IMR-90 (cell line): ENCODE measurements at regions not wholly inside any gene's neighbourhood (a gene's known extent, or its start where the extent isn't known, plus 50 kb on each side); places are given as distances from the start of the nearest gene placed in this dataset.

ENCODE experiments used
- ATAC-seq: fragments of 200-7000 bp; cut with Tn5 transposase; 2 replicates; pipeline ENCODE4 v1.9.1; 2020; ENCODE audit warnings: low read depth, mild to moderate bottlenecking, moderate library complexity
- BruUV-seq: library from RNA; stranded (reverse); fragments of 400-500 nt; replicated peaks from 2 replicates; lab custom pipeline; 2021; lab: Mats Ljungman, UMichigan
- CTCF ChIA-PET: fragments of 300-600 bp; formaldehyde crosslinking; extraction: SDS; loops from one replicate; lab custom pipeline; 2021; ENCODE audit warnings: antibody characterized with exemption; lab: Yijun Ruan, JAX
- POLR2A ChIA-PET: fragments of 300-600 bp; sonication (Branson Sonifier 250); formaldehyde crosslinking; loops from one replicate; lab custom pipeline; 2022; ENCODE audit warnings: antibody characterized with exemption; ENCODE audit not compliant: unreplicated experiment; lab: Charles Lee
- DNase-seq: peaks from one replicate; pipeline ENCODE4 v3.0.0; 2013
- H2AFZ ChIP-seq: replicated peaks from 2 replicates; pipeline ENCODE3; 2013; ENCODE audit warnings: low read length, mild to moderate bottlenecking; ENCODE audit not compliant: poor library complexity
- H2AK5ac ChIP-seq: 2 replicates; pipeline ENCODE4 v1.6.1; 2013; ENCODE audit warnings: low read depth, low read length, inconsistent platforms
- H2AK9ac ChIP-seq: replicated peaks from 2 replicates; pipeline ENCODE3; 2013; ENCODE audit warnings: mild to moderate bottlenecking, low read depth, low read length, moderate library complexity; ENCODE audit not compliant: poor library complexity
- H2BK120ac ChIP-seq: 2 replicates; pipeline ENCODE4 v1.6.1; 2013; ENCODE audit warnings: low read depth, low read length, inconsistent platforms
- H2BK15ac ChIP-seq: 3 replicates; pipeline ENCODE4 v1.6.1; 2013; ENCODE audit warnings: low read depth, low read length, inconsistent platforms
- H2BK20ac ChIP-seq: 2 replicates; pipeline ENCODE4 v1.6.1; 2013; ENCODE audit warnings: low read depth, mild to moderate bottlenecking, inconsistent platforms, low read length, moderate library complexity
- H2BK5ac ChIP-seq: 2 replicates; pipeline ENCODE4 v1.6.1; 2013; ENCODE audit warnings: mild to moderate bottlenecking, low read depth, low read length, inconsistent platforms; ENCODE audit not compliant: poor library complexity, severe bottlenecking
- H3K14ac ChIP-seq: replicated peaks from 2 replicates; pipeline ENCODE4 v1.6.1; 2013; ENCODE audit warnings: low read depth, low read length, inconsistent platforms
- H3K18ac ChIP-seq: 2 replicates; pipeline ENCODE4 v1.6.1; 2013; ENCODE audit warnings: low read depth, low read length, control low read depth
- H3K23ac ChIP-seq: 2 replicates; pipeline ENCODE4 v1.6.1; 2013; ENCODE audit warnings: low read depth, low read length, inconsistent platforms
- H3K27ac ChIP-seq: 2 replicates; pipeline ENCODE4 v1.5.1; 2013; ENCODE audit warnings: mild to moderate bottlenecking, control low read depth, low read length; ENCODE audit not compliant: insufficient read depth
- H3K27me3 ChIP-seq: 2 replicates; pipeline ENCODE4 v1.6.1; 2013; ENCODE audit warnings: low read length; ENCODE audit not compliant: control insufficient read depth, insufficient read depth
- H3K36me3 ChIP-seq: 2 replicates; pipeline ENCODE4 v1.6.1; 2013; ENCODE audit warnings: low read length, mixed read lengths; ENCODE audit not compliant: control insufficient read depth, insufficient read depth
- H3K4ac ChIP-seq: 2 replicates; pipeline ENCODE4 v1.6.1; 2013; ENCODE audit warnings: low read depth, low read length, inconsistent platforms
- H3K4me1 ChIP-seq: 2 replicates; pipeline ENCODE4 v1.6.1; 2013; ENCODE audit warnings: low read length, mixed read lengths; ENCODE audit not compliant: control insufficient read depth, insufficient read depth
- H3K4me2 ChIP-seq: 2 replicates; pipeline ENCODE4 v1.6.1; 2013; ENCODE audit warnings: low read depth, mild to moderate bottlenecking, control low read depth, low read length, moderate library complexity
- H3K4me3 ChIP-seq: 2 replicates; pipeline ENCODE4 v1.5.1; 2013; ENCODE audit warnings: low read depth, mild to moderate bottlenecking, control low read depth, low read length, moderate library complexity; ENCODE audit not compliant: insufficient read depth
- H3K56ac ChIP-seq: 2 replicates; pipeline ENCODE4 v1.6.1; 2013; ENCODE audit warnings: low read length, inconsistent platforms; ENCODE audit not compliant: insufficient read depth; ENCODE audit errors: extremely low read depth
- H3K79me1 ChIP-seq, 2 experiments: 2 replicates each; pipeline ENCODE4 v1.6.1; 2013; ENCODE audit warnings: low read length in 2 of 2, inconsistent platforms in 1 of 2, low read depth in 1 of 2
- H3K9ac ChIP-seq: 2 replicates; pipeline ENCODE4 v1.6.1; 2013; ENCODE audit warnings: low read depth, low read length, control low read depth
- H3K9me1 ChIP-seq: 2 replicates; pipeline ENCODE4 v1.6.1; 2013; ENCODE audit warnings: low read length, inconsistent platforms; ENCODE audit not compliant: insufficient read depth
- H3K9me3 ChIP-seq: 2 replicates; pipeline ENCODE4 v1.6.1; 2013; ENCODE audit warnings: low read length; ENCODE audit not compliant: control insufficient read depth, insufficient read depth
- H4K20me1 ChIP-seq: 2 replicates; pipeline ENCODE4 v1.6.1; 2013; ENCODE audit warnings: low read length, inconsistent platforms; ENCODE audit not compliant: insufficient read depth
- H4K5ac ChIP-seq: 2 replicates; pipeline ENCODE4 v1.6.1; 2013; ENCODE audit warnings: mild to moderate bottlenecking, low read depth, low read length, control low read depth
- H4K8ac ChIP-seq, 2 experiments: 2 replicates each; pipeline ENCODE4 v1.6.1; 2013; ENCODE audit warnings: low read depth in 2 of 2, low read length in 2 of 2, control low read depth in 1 of 2, inconsistent platforms in 1 of 2
- H4K91ac ChIP-seq: 2 replicates; pipeline ENCODE4 v1.6.1; 2013; ENCODE audit warnings: low read depth, low read length, inconsistent platforms; ENCODE audit not compliant: insufficient read depth
- BHLHE40 ChIP-seq: fragments of 150-350 bp; IDR thresholded peaks from 2 replicates; pipeline ENCODE4 v1.6.1; 2016; ENCODE audit warnings: mild to moderate bottlenecking, low read depth, low read length
- CEBPB ChIP-seq: IDR thresholded peaks from 2 replicates; pipeline ENCODE4 v1.6.1; 2012; ENCODE audit warnings: low read depth, low read length, improper control_type of control experiment
- CHD1 ChIP-seq: IDR thresholded peaks from 2 replicates; pipeline ENCODE4 v1.6.1; 2012; ENCODE audit warnings: low read depth, low read length, improper control_type of control experiment
- FOS ChIP-seq: fragments of 150-350 bp; IDR thresholded peaks from 2 replicates; pipeline ENCODE4 v1.6.1; 2016; ENCODE audit warnings: low read depth, low read length
- MAFK ChIP-seq: IDR thresholded peaks from 2 replicates; pipeline ENCODE4 v1.6.1; 2012; ENCODE audit warnings: low read depth, low read length, improper control_type of control experiment
- MXI1 ChIP-seq: IDR thresholded peaks from 2 replicates; pipeline ENCODE4 v1.6.1; 2012; ENCODE audit warnings: low read depth, mild to moderate bottlenecking, low read length, moderate library complexity, borderline replicate concordance
- NFE2L2 ChIP-seq: fragments of 150-350 bp; IDR thresholded peaks from 2 replicates; pipeline ENCODE4 v1.6.1; 2016; ENCODE audit warnings: low read depth, mild to moderate bottlenecking, low read length
- POLR2A ChIP-seq: IDR thresholded peaks from 2 replicates; pipeline ENCODE4 v1.6.1; 2012; ENCODE audit warnings: mild to moderate bottlenecking, low read depth, low read length
- RAD21 ChIP-seq: IDR thresholded peaks from 2 replicates; pipeline ENCODE4 v1.6.1; 2012; ENCODE audit warnings: low read length, improper control_type of control experiment
- RCOR1 ChIP-seq: IDR thresholded peaks from 2 replicates; pipeline ENCODE4 v1.6.1; 2012; ENCODE audit warnings: mild to moderate bottlenecking, low read length, improper control_type of control experiment; ENCODE audit not compliant: insufficient replicate concordance
- RFX5 ChIP-seq: IDR thresholded peaks from 2 replicates; pipeline ENCODE4 v1.8.0; 2012; ENCODE audit warnings: low read depth, mild to moderate bottlenecking, low read length, moderate library complexity
- SMC3 ChIP-seq: fragments of 150-350 bp; IDR thresholded peaks from 2 replicates; pipeline ENCODE4 v1.6.1; 2016; ENCODE audit warnings: low read depth, mild to moderate bottlenecking, antibody characterized with exemption, low read length, moderate library complexity
- WGBS, 2 experiments: methylation state at CpG; one replicate each; pipeline versions ENCODE4 v1.1.5 to v1.1.7; 2013; ENCODE audit warnings: missing lambda C conversion rate in 2 of 2; ENCODE audit not compliant: insufficient read length in 1 of 2; ENCODE audit errors: extremely low coverage in 2 of 2; 5-methylcytosine and 5-hydroxymethylcytosine counted together
- dilution Hi-C: fragments of 300-500 bp; cut with HindIII; formaldehyde crosslinking; loops from one replicate; pipeline ENCODE4 v1.14.3; 2018; ENCODE audit warnings: low sequenced_read_pairs; ENCODE audit not compliant: unreplicated experiment
- in situ Hi-C: fragments of 300-500 bp; cut with MboI; formaldehyde crosslinking; loops from 3 replicates; pipeline ENCODE4 v1.14.3; 2019; ENCODE audit warnings: low sequenced_read_pairs, inconsistent platforms, mixed read lengths
- intact Hi-C: fragments of 100-400 bp; cut with micrococcal nuclease; formaldehyde crosslinking; loops from 2 replicates; pipeline ENCODE4 v1.10.0; 2022
- TF ChIP-seq, protein P1 (sequence below): fragments of 150-350 bp; IDR thresholded peaks from 2 replicates; pipeline ENCODE4 v1.6.1; 2017; ENCODE audit warnings: mild to moderate bottlenecking, antibody characterized with exemption, low read length, low read depth
- TF ChIP-seq, protein P2 (sequence below): conservative IDR thresholded peaks from 2 replicates; pipeline ENCODE4 v1.5.1; 2012; ENCODE audit warnings: mild to moderate bottlenecking, low read depth, low read length, improper control_type of control experiment

DNA sequence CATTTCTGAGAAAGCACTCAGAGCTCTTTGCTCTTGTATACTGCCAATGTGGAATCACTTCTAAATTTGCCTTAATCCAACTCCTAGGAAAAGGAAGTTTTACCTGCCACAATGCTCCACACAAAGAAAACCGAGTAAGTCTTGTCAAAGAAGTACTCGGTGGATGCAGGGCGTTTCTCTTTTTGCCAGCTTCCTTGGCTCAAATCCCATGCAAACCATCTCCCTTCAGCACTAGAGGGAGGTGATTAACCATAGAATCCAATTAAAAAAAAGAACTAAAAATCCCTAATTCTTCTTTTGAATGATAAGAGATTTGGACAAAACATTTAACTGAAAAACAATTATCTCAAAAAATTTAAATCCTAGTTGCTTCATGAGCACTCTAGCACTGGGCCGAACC lies 129.0 kb downstream of the RPRM start:
- H3K9me3 ChIP-seq, result peaks cover 8% of the 10 kb centered on the region
- H3K36me3 ChIP-seq, result no peaks in the 10 kb centered on the region
- ChIA-PET CTCF (no interaction called here), POLR2A (no interaction called here)
- no peaks in the 10 kb centered on the region for H3K79me1 ChIP-seq
- H3K23ac ChIP-seq, result no peak overlapping the region
- H3K4me3 ChIP-seq, result no peak overlapping the region
- no peak overlapping the region for H4K8ac ChIP-seq
- H2AK9ac ChIP-seq, result no peak overlapping the region
- H2AK5ac ChIP-seq, result no peak overlapping the region
- no peaks in the 10 kb centered on the region for H4K20me1 ChIP-seq
- H2BK20ac ChIP-seq, result no peak overlapping the region
- intact Hi-C loops, result no loop called here
- no peaks in the 10 kb centered on the region for H3K9me1 ChIP-seq
- no TSS peak for BruUV-seq
- dilution Hi-C loops, result no loop called here
- no CpG with 5 or more reads among the region's 4 CpGs for WGBS, 2 experiments
- no peak overlapping the region for H2BK5ac ChIP-seq
- H3K4ac ChIP-seq, result no peak overlapping the region
- no peak overlapping the region for H2BK15ac ChIP-seq
- H3K4me2 ChIP-seq, result no peak overlapping the region
- H3K14ac ChIP-seq, result no peak overlapping the region
- no peak overlapping the region for H2BK120ac ChIP-seq
- ATAC-seq, result no peak
- TF ChIP-seq SMC3 (no peak), BHLHE40 (no peak), MXI1 (no peak), RCOR1 (no peak), RFX5 (no peak), NFE2L2 (no peak), CEBPB (no peak), FOS (no peak), MAFK (no peak), POLR2A (no peak), RAD21 (no peak), CHD1 (no peak)
- TF ChIP-seq, protein P1, sequence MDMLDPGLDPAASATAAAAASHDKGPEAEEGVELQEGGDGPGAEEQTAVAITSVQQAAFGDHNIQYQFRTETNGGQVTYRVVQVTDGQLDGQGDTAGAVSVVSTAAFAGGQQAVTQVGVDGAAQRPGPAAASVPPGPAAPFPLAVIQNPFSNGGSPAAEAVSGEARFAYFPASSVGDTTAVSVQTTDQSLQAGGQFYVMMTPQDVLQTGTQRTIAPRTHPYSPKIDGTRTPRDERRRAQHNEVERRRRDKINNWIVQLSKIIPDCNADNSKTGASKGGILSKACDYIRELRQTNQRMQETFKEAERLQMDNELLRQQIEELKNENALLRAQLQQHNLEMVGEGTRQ, result no peak
- TF ChIP-seq, protein P2, sequence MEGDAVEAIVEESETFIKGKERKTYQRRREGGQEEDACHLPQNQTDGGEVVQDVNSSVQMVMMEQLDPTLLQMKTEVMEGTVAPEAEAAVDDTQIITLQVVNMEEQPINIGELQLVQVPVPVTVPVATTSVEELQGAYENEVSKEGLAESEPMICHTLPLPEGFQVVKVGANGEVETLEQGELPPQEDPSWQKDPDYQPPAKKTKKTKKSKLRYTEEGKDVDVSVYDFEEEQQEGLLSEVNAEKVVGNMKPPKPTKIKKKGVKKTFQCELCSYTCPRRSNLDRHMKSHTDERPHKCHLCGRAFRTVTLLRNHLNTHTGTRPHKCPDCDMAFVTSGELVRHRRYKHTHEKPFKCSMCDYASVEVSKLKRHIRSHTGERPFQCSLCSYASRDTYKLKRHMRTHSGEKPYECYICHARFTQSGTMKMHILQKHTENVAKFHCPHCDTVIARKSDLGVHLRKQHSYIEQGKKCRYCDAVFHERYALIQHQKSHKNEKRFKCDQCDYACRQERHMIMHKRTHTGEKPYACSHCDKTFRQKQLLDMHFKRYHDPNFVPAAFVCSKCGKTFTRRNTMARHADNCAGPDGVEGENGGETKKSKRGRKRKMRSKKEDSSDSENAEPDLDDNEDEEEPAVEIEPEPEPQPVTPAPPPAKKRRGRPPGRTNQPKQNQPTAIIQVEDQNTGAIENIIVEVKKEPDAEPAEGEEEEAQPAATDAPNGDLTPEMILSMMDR, result no peak
- in situ Hi-C loops, result no loop called here
- no peak for DNase-seq
- no peak overlapping the region for H3K27ac ChIP-seq
- H3K27me3 ChIP-seq, result no peaks in the 10 kb centered on the region
- H4K91ac ChIP-seq, result no peak overlapping the region
- H4K5ac ChIP-seq, result no peak overlapping the region
- H3K9ac ChIP-seq, result no peak overlapping the region
- no peaks in the 10 kb centered on the region for H3K4me1 ChIP-seq
- H2AFZ ChIP-seq, result no peak overlapping the region
- H3K56ac ChIP-seq, result no peak overlapping the region
- H3K18ac ChIP-seq, result no peak overlapping the region
